ENCODE measurements at regions not wholly inside any gene's neighbourhood (a gene's known extent, or its start where the extent isn't known, plus 50 kb on each side); places are given as distances from the start of the nearest gene placed in this dataset.

GRCh38 chr12:114018669-114019068 lies 52.5 kb upstream of the RBM19 start:
- Mint-ChIP-seq H3K27ac (no peak overlapping the region), H3K4me1 (no peaks in the 10 kb centered on the region), H3K4me3 (no peak overlapping the region), H3K27me3 (peaks cover 43% of the 10 kb centered on the region), H3K9me3 (ENCODE audit: insufficient read depth) (no peaks in the 10 kb centered on the region)
- CTCF ChIA-PET: no interaction called here
- Histone ChIP-seq H3K27ac (ENCODE audit: low read length in 2 of 2) (no peak overlapping the region), H3K36me3 (replicated peaks in 1 of 2; ENCODE audit: control extremely low read depth in 1 of 2, control insufficient read depth in 1 of 2, extremely low read depth in 1 of 2, insufficient read depth in 2 of 2, low read length in 1 of 2) (no peaks in the 10 kb centered on the region), H4K20me1 (ENCODE audit: control insufficient read depth, insufficient read depth, low read length, poor library complexity, severe bottlenecking) (no peaks in the 10 kb centered on the region), H3K4me1 (ENCODE audit: control insufficient read depth in 2 of 2, insufficient read depth in 2 of 2, low read length in 2 of 2) (no peaks in the 10 kb centered on the region), H3K9ac (ENCODE audit: low read length) (no peak overlapping the region), H3K27me3 (replicated peaks in 1 of 4; ENCODE audit: control extremely low read depth in 1 of 4, control insufficient read depth in 3 of 4, insufficient read depth in 4 of 4, low read length in 3 of 4) (peaks cover 0 to 10% (median under 1%) of the 10 kb centered on the region in 4 experiments), H3K79me2 (ENCODE audit: control insufficient read depth, insufficient read depth, low read length) (no peaks in the 10 kb centered on the region), H3K4me2 (replicated peaks; ENCODE audit: low read depth, low read length, poor library complexity, severe bottlenecking) (no peak overlapping the region), H3K4me3 (ENCODE audit: control extremely low read depth in 1 of 5, extremely low read depth in 1 of 5, insufficient read depth in 1 of 5, low read depth in 2 of 5, low read length in 4 of 5) (no peak overlapping the region), H3K9me3 (ENCODE audit: control extremely low read depth in 1 of 3, control insufficient read depth in 2 of 3, insufficient read depth in 1 of 3, low read length in 2 of 3) (no peaks in the 10 kb centered on the region), H2AFZ (ENCODE audit: insufficient read depth, low read depth, low read length, poor library complexity, severe bottlenecking) (no peak overlapping the region)
- TF ChIP-seq EZH2 (IDR thresholded peaks at IDR 0.05; ENCODE audit: borderline replicate concordance, insufficient read depth, low read depth, low read length, poor library complexity, severe bottlenecking) (no peak), CTCF (IDR thresholded peaks at IDR 0.05) (no peak)
- no CpG with 5 or more reads among the region's 1 CpG for WGBS (ENCODE audit: insufficient coverage)
- POLR2A ChIA-PET: no interaction called here
- no peak for DNase-seq
- intact Hi-C loops (cut with micrococcal nuclease): no loop called here
- ATAC-seq (ENCODE audit: low read depth): no peak

All from B cell (primary cell).